ENCODE measurements at regions not wholly inside any gene's neighbourhood (a gene's known extent, or its start where the extent isn't known, plus 50 kb on each side); places are given as distances from the start of the nearest gene placed in this dataset.

DNA sequence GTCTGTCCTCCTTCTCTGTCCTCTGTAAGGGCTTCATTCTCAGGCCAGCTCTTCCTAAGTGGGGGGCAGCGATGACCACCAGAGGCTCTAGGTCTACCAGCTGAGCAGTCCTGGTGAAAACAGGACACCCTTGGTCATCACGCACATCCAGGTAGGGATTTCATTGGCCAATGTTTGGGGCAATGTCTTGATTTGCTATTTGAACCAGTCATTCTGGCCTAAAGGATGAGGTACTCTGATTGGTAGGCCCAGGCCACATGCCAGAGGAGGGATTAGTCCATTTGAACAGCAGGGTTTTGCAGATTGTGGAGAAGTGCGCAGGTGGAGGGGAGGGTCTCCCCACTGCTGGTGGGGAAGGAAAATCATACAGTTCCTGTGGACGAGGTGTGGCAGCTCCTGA lies 57.3 kb downstream of the PLXNA1 start:
- ATAC-seq (ENCODE audit: low read depth): no peak
- no peak for DNase-seq
- Histone ChIP-seq H3K9ac (ENCODE audit: low read length) (no peak overlapping the region), H4K20me1 (ENCODE audit: control insufficient read depth, insufficient read depth, low read length, poor library complexity, severe bottlenecking) (no peaks in the 10 kb centered on the region), H3K36me3 (replicated peaks in 1 of 2; ENCODE audit: control extremely low read depth in 1 of 2, control insufficient read depth in 1 of 2, extremely low read depth in 1 of 2, insufficient read depth in 2 of 2, low read length in 1 of 2) (no peaks in the 10 kb centered on the region), H2AFZ (ENCODE audit: insufficient read depth, low read depth, low read length, poor library complexity, severe bottlenecking) (no peak overlapping the region), H3K4me3 (ENCODE audit: control extremely low read depth in 1 of 5, extremely low read depth in 1 of 5, insufficient read depth in 1 of 5, low read depth in 2 of 5, low read length in 4 of 5) (no peak overlapping the region), H3K4me2 (replicated peaks; ENCODE audit: low read depth, low read length, poor library complexity, severe bottlenecking) (no peak overlapping the region), H3K9me3 (ENCODE audit: control extremely low read depth in 1 of 3, control insufficient read depth in 2 of 3, insufficient read depth in 1 of 3, low read length in 2 of 3) (peaks cover 0 to 4% (median 0%) of the 10 kb centered on the region in 3 donors), H3K4me1 (ENCODE audit: control insufficient read depth in 2 of 2, insufficient read depth in 2 of 2, low read length in 2 of 2) (no peaks in the 10 kb centered on the region), H3K27ac (ENCODE audit: low read length in 2 of 2) (no peak overlapping the region), H3K79me2 (ENCODE audit: control insufficient read depth, insufficient read depth, low read length) (no peaks in the 10 kb centered on the region), H3K27me3 (replicated peaks in 1 of 4; ENCODE audit: control extremely low read depth in 1 of 4, control insufficient read depth in 3 of 4, insufficient read depth in 4 of 4, low read length in 3 of 4) (no peaks in the 10 kb centered on the region)
- intact Hi-C loops (cut with micrococcal nuclease): no loop called here
- ChIA-PET CTCF (no interaction called here), POLR2A (no interaction called here)
- TF ChIP-seq, protein P1, sequence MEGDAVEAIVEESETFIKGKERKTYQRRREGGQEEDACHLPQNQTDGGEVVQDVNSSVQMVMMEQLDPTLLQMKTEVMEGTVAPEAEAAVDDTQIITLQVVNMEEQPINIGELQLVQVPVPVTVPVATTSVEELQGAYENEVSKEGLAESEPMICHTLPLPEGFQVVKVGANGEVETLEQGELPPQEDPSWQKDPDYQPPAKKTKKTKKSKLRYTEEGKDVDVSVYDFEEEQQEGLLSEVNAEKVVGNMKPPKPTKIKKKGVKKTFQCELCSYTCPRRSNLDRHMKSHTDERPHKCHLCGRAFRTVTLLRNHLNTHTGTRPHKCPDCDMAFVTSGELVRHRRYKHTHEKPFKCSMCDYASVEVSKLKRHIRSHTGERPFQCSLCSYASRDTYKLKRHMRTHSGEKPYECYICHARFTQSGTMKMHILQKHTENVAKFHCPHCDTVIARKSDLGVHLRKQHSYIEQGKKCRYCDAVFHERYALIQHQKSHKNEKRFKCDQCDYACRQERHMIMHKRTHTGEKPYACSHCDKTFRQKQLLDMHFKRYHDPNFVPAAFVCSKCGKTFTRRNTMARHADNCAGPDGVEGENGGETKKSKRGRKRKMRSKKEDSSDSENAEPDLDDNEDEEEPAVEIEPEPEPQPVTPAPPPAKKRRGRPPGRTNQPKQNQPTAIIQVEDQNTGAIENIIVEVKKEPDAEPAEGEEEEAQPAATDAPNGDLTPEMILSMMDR (IDR thresholded peaks at IDR 0.05): no peak
- Mint-ChIP-seq H3K27me3 (peaks cover 2% of the 10 kb centered on the region), H3K4me1 (no peaks in the 10 kb centered on the region), H3K27ac (no peak overlapping the region), H3K4me3 (no peak overlapping the region), H3K9me3 (ENCODE audit: insufficient read depth) (no peaks in the 10 kb centered on the region)
- 61% methylated on average over 4 of the region's 4 CpGs for WGBS (ENCODE audit: insufficient coverage)

- no peaks in the 10 kb centered on the region for H3K4me1 ChIP-seq (ENCODE audit: control insufficient read depth in 2 of 2, insufficient read depth in 2 of 2, low read length in 2 of 2)
- Mint-ChIP-seq H3K4me1 (no peaks in the 10 kb centered on the region), H3K27ac (no peak overlapping the region), H3K4me3 (no peak overlapping the region), H3K27me3 (peaks cover 2% of the 10 kb centered on the region), H3K9me3 (ENCODE audit: insufficient read depth) (no peaks in the 10 kb centered on the region)
- no peaks in the 10 kb centered on the region for H3K36me3 ChIP-seq (replicated peaks in 1 of 2; ENCODE audit: control extremely low read depth in 1 of 2, control insufficient read depth in 1 of 2, extremely low read depth in 1 of 2, insufficient read depth in 2 of 2, low read length in 1 of 2)
- no peak for TF ChIP-seq EZH2 (IDR thresholded peaks at IDR 0.05; ENCODE audit: borderline replicate concordance, insufficient read depth, low read depth, low read length, poor library complexity, severe bottlenecking)
- TF ChIP-seq, protein P1 (IDR thresholded peaks at IDR 0.05): no peak
- 80% methylated on average over 12 of the region's 13 CpGs for WGBS (ENCODE audit: insufficient coverage)
- no peaks in the 10 kb centered on the region for H3K27me3 ChIP-seq (replicated peaks in 1 of 4; ENCODE audit: control extremely low read depth in 1 of 4, control insufficient read depth in 3 of 4, insufficient read depth in 4 of 4, low read length in 3 of 4)
- intact Hi-C loops (cut with micrococcal nuclease): no loop called here
- ChIA-PET CTCF (no interaction called here), POLR2A (no interaction called here)
- no peak overlapping the region for H2AFZ ChIP-seq (ENCODE audit: insufficient read depth, low read depth, low read length, poor library complexity, severe bottlenecking)
- no peak overlapping the region for H3K4me3 ChIP-seq (ENCODE audit: control extremely low read depth in 1 of 5, extremely low read depth in 1 of 5, insufficient read depth in 1 of 5, low read depth in 2 of 5, low read length in 4 of 5)
- no peak overlapping the region for H3K9ac ChIP-seq (ENCODE audit: low read length)
- DNase-seq (no peak), ATAC-seq (ENCODE audit: low read depth) (no peak)
- no peaks in the 10 kb centered on the region for H4K20me1 ChIP-seq (ENCODE audit: control insufficient read depth, insufficient read depth, low read length, poor library complexity, severe bottlenecking)
- H3K4me2 ChIP-seq (replicated peaks; ENCODE audit: low read depth, low read length, poor library complexity, severe bottlenecking): no peak overlapping the region
- H3K79me2 ChIP-seq (ENCODE audit: control insufficient read depth, insufficient read depth, low read length): no peaks in the 10 kb centered on the region
- no peak overlapping the region for H3K27ac ChIP-seq (ENCODE audit: low read length in 2 of 2)
- peaks cover 0 to 4% (median 0%) of the 10 kb centered on the region in 3 donors for H3K9me3 ChIP-seq (ENCODE audit: control extremely low read depth in 1 of 3, control insufficient read depth in 2 of 3, insufficient read depth in 1 of 3, low read length in 2 of 3)
Measured at GRCh38 chr3:127041264-127041820, 58.4 kb downstream of the PLXNA1 start.
